HEK293T (cell line): ENCODE measurements at regions not wholly inside any gene's neighbourhood (a gene's known extent, or its start where the extent isn't known, plus 50 kb on each side); places are given as distances from the start of the nearest gene placed in this dataset.

Source experiments
- CTCF ChIA-PET: fragments of 350-600 bp; formaldehyde crosslinking; extraction: SDS; loops from one replicate; lab custom pipeline; 2021; ENCODE audit warnings: antibody characterized with exemption, inconsistent platforms; lab: Yijun Ruan, JAX
- POLR2A ChIA-PET: fragments of 350-600 bp; formaldehyde crosslinking; extraction: SDS; loops from one replicate; lab custom pipeline; 2020; ENCODE audit warnings: antibody characterized with exemption, inconsistent platforms; lab: Yijun Ruan, JAX
- DNase-seq: peaks from one replicate; pipeline ENCODE4 v3.0.0; 2012; ENCODE audit warnings: mixed read lengths; ENCODE audit errors: extremely low spot score
- ARNT ChIP-seq: fragments of 450-650 bp; IDR thresholded peaks from 2 replicates; pipeline ENCODE4 v1.6.1; 2017; ENCODE audit warnings: mild to moderate bottlenecking
- BHLHE40 ChIP-seq: fragments of 450-650 bp; IDR thresholded peaks from 2 replicates; pipeline ENCODE4 v1.6.1; 2016; ENCODE audit warnings: mild to moderate bottlenecking, moderate library complexity, borderline replicate concordance
- CTBP1 ChIP-seq: fragments of 450-650 bp; IDR thresholded peaks from 2 replicates; pipeline ENCODE4 v1.6.1; 2016; ENCODE audit warnings: borderline replicate concordance
- ELF4 ChIP-seq: fragments of 450-650 bp; IDR thresholded peaks from 2 replicates; pipeline ENCODE4 v1.6.1; 2017; ENCODE audit warnings: antibody characterized with exemption
- FOXA1 ChIP-seq: fragments of 450-650 bp; IDR thresholded peaks from 2 replicates; pipeline ENCODE4 v1.6.1; 2016; ENCODE audit warnings: mild to moderate bottlenecking
- FOXK2 ChIP-seq: fragments of 450-650 bp; IDR thresholded peaks from 2 replicates; pipeline ENCODE4 v1.6.1; 2016; ENCODE audit warnings: mild to moderate bottlenecking
- FOXM1 ChIP-seq: fragments of 450-650 bp; IDR thresholded peaks from 2 replicates; pipeline ENCODE4 v1.6.1; 2017; ENCODE audit warnings: mild to moderate bottlenecking, borderline replicate concordance
- HDGF ChIP-seq: fragments of 450-650 bp; IDR thresholded peaks from 2 replicates; pipeline ENCODE4 v1.6.1; 2017; ENCODE audit warnings: antibody characterized with exemption, borderline replicate concordance
- L3MBTL2 ChIP-seq: fragments of 450-650 bp; conservative IDR thresholded peaks from 2 replicates; pipeline ENCODE4 v1.6.1; 2016; ENCODE audit warnings: mild to moderate bottlenecking
- LEF1 ChIP-seq: fragments of 450-650 bp; IDR thresholded peaks from 2 replicates; pipeline ENCODE4 v1.6.1; 2017; ENCODE audit warnings: mild to moderate bottlenecking, borderline replicate concordance
- NFRKB ChIP-seq: fragments of 450-650 bp; IDR thresholded peaks from 2 replicates; pipeline ENCODE4 v1.6.1; 2016; ENCODE audit warnings: mild to moderate bottlenecking, moderate library complexity
- SP1 ChIP-seq: fragments of 450-650 bp; IDR thresholded peaks from 2 replicates; pipeline ENCODE4 v1.6.1; 2017
- SUZ12 ChIP-seq: fragments of 450-650 bp; IDR thresholded peaks from 2 replicates; pipeline ENCODE4 v1.6.1; 2016; ENCODE audit warnings: mild to moderate bottlenecking
- TARDBP ChIP-seq: fragments of 450-650 bp; IDR thresholded peaks from 2 replicates; pipeline ENCODE4 v1.6.1; 2016
- ZNF384 ChIP-seq: fragments of 450-650 bp; IDR thresholded peaks from 2 replicates; pipeline ENCODE4 v1.6.1; 2016
- TF ChIP-seq, protein P1 (sequence below): fragments of 450-650 bp; IDR thresholded peaks from 2 replicates; pipeline ENCODE4 v1.6.1; 2016

GRCh38 chr16:52318302-52319009, 228.5 kb downstream of the TOX3 start:
- TF ChIP-seq ELF4, result no peak
- TF ChIP-seq L3MBTL2, result no peak
- no peak for TF ChIP-seq CTBP1
- no peak for TF ChIP-seq SP1
- TF ChIP-seq ZNF384, result no peak
- no peak for TF ChIP-seq FOXK2
- TF ChIP-seq NFRKB, result no peak
- TF ChIP-seq SUZ12, result no peak
- no peak for TF ChIP-seq FOXM1
- no peak for TF ChIP-seq ARNT
- TF ChIP-seq TARDBP, result no peak
- no peak for TF ChIP-seq HDGF
- TF ChIP-seq FOXA1, result no peak
- no peak for TF ChIP-seq LEF1
- TF ChIP-seq, protein P1, sequence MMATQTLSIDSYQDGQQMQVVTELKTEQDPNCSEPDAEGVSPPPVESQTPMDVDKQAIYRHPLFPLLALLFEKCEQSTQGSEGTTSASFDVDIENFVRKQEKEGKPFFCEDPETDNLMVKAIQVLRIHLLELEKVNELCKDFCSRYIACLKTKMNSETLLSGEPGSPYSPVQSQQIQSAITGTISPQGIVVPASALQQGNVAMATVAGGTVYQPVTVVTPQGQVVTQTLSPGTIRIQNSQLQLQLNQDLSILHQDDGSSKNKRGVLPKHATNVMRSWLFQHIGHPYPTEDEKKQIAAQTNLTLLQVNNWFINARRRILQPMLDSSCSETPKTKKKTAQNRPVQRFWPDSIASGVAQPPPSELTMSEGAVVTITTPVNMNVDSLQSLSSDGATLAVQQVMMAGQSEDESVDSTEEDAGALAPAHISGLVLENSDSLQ, result no peak
- no peak for TF ChIP-seq BHLHE40
- POLR2A ChIA-PET, result no interaction called here
- CTCF ChIA-PET, result no interaction called here
- no peak for DNase-seq

DNA sequence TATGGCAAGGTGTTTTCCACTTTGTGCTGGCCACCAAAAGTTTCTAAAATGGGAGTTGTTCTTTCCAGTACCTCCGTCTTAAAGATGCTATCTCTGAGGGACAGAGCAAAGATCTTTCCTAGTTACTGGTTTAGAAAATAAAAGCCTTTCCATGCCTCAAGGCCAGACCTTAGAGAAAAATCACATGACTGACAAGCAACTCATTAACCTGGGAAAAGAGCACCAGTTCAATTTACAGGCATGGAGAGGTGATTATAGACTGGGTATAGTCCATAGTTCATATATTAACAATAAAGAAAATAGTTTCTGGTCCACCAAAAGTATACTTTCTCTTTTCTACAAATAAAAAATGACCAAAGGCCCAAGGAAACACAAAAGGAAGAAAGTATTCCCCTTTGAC, 230.7 kb downstream of the TOX3 start:
- TF ChIP-seq FOXM1 (no peak), L3MBTL2 (no peak), CTBP1 (no peak), NFRKB (no peak)
- no peak for DNase-seq
- ChIA-PET CTCF (no interaction called here), POLR2A (no interaction called here)

GRCh38 chr16:52312716-52313115, 234.2 kb downstream of the TOX3 start:
- CTCF ChIA-PET, result no interaction called here
- DNase-seq, result no peak
- POLR2A ChIA-PET, result no interaction called here
- no peak for TF ChIP-seq TARDBP
- no peak for TF ChIP-seq SP1
- TF ChIP-seq FOXM1, result no peak
- TF ChIP-seq ELF4, result no peak
- no peak for TF ChIP-seq SUZ12
- no peak for TF ChIP-seq HDGF
- no peak for TF ChIP-seq ZNF384
- TF ChIP-seq, protein P1, result no peak
- TF ChIP-seq CTBP1, result no peak
- no peak for TF ChIP-seq FOXK2
- TF ChIP-seq L3MBTL2, result no peak
- no peak for TF ChIP-seq FOXA1
- no peak for TF ChIP-seq LEF1
- no peak for TF ChIP-seq NFRKB
- no peak for TF ChIP-seq ARNT
- TF ChIP-seq BHLHE40, result no peak

- ChIA-PET POLR2A (no interaction called here), CTCF (no interaction called here)
- no peak for DNase-seq
- no peak for TF ChIP-seq FOXM1
- no peak for TF ChIP-seq ZNF384
- no peak for TF ChIP-seq FOXA1
- TF ChIP-seq TARDBP, result no peak
- no peak for TF ChIP-seq ELF4
- TF ChIP-seq SUZ12, result no peak
- TF ChIP-seq, protein P1, result no peak
Observed at GRCh38 chr16:52309446-52310416, 237.2 kb downstream of the TOX3 start.

GRCh38 chr16:52308051-52308450, 238.9 kb downstream of the TOX3 start:
- DNase-seq, result no peak
- TF ChIP-seq ZNF384, result no peak
- no peak for TF ChIP-seq LEF1
- TF ChIP-seq SP1, result no peak
- no peak for TF ChIP-seq NFRKB
- TF ChIP-seq TARDBP, result no peak
- no peak for TF ChIP-seq ARNT
- TF ChIP-seq, protein P1, result no peak
- ChIA-PET POLR2A (no interaction called here), CTCF (no interaction called here)
